ENCODE measurements at regions not wholly inside any gene's neighbourhood (a gene's known extent, or its start where the extent isn't known, plus 50 kb on each side); places are given as distances from the start of the nearest gene placed in this dataset.

DNA sequence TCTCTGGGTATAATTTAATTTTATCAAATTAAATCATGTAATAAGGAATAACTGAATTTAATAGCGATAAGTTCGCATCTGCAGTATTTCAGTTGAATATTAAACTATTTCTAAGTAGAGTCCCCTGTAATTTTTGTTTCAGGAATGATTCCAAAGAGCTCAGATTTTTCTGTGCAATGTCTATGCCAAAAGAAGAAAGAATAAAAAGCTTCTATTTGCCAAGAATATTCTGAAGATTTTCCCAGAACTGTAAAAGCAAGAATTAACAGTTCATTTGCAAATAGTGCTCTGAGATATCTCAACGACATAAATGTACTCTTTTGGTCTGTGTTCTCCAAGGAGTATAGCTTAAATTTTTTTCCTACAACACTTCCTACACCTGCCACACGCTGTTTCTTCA, 1242.8 kb upstream of the DIAPH2 start:
- DNase-seq (ENCODE audit: low spot score): no peak
- H3K36me3 ChIP-seq (ENCODE audit: control insufficient read depth in 4 of 4, insufficient read depth in 3 of 4, low read depth in 1 of 4, low read length in 3 of 4): no peaks in the 10 kb centered on the region
- no peak overlapping the region for H3K4me3 ChIP-seq (ENCODE audit: low read depth in 1 of 3, low read length in 3 of 3)
- no peak overlapping the region for H3K27ac ChIP-seq (ENCODE audit: low read depth in 1 of 2, low read length in 2 of 2)
- H3K9me3 ChIP-seq (ENCODE audit: control insufficient read depth in 4 of 4, low read length in 3 of 4): no peaks in the 10 kb centered on the region
- WGBS: 30% methylated on average over 4 of the region's 4 CpGs
- no peak overlapping the region for H3K9ac ChIP-seq (ENCODE audit: low read depth in 1 of 2, low read length in 2 of 2)
- no peaks in the 10 kb centered on the region for H3K27me3 ChIP-seq (ENCODE audit: control insufficient read depth in 4 of 4, insufficient read depth in 4 of 4, low read length in 3 of 4)
- no peak for TF ChIP-seq EGR1 (IDR thresholded peaks at IDR 0.05; ENCODE audit: low read depth in 2 of 2)
- TF ChIP-seq, protein P1, sequence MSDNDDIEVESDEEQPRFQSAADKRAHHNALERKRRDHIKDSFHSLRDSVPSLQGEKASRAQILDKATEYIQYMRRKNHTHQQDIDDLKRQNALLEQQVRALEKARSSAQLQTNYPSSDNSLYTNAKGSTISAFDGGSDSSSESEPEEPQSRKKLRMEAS (IDR thresholded peaks at IDR 0.05): no peak
- no peak for TF ChIP-seq YY1 (IDR thresholded peaks at IDR 0.05)
- no peak for TF ChIP-seq HNF4A (conservative IDR thresholded peaks at IDR 0.05)
- TF ChIP-seq, protein P2, sequence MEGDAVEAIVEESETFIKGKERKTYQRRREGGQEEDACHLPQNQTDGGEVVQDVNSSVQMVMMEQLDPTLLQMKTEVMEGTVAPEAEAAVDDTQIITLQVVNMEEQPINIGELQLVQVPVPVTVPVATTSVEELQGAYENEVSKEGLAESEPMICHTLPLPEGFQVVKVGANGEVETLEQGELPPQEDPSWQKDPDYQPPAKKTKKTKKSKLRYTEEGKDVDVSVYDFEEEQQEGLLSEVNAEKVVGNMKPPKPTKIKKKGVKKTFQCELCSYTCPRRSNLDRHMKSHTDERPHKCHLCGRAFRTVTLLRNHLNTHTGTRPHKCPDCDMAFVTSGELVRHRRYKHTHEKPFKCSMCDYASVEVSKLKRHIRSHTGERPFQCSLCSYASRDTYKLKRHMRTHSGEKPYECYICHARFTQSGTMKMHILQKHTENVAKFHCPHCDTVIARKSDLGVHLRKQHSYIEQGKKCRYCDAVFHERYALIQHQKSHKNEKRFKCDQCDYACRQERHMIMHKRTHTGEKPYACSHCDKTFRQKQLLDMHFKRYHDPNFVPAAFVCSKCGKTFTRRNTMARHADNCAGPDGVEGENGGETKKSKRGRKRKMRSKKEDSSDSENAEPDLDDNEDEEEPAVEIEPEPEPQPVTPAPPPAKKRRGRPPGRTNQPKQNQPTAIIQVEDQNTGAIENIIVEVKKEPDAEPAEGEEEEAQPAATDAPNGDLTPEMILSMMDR (IDR thresholded peaks at IDR 0.05; ENCODE audit: low read depth, low read length, missing input control): no peak
- TF ChIP-seq RAD21 (IDR thresholded peaks at IDR 0.05): no peak
- TF ChIP-seq, protein P3, sequence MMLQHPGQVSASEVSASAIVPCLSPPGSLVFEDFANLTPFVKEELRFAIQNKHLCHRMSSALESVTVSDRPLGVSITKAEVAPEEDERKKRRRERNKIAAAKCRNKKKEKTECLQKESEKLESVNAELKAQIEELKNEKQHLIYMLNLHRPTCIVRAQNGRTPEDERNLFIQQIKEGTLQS (IDR thresholded peaks at IDR 0.05): no peak
- no peak for TF ChIP-seq FOXA2 (IDR thresholded peaks at IDR 0.05)
- no peak for TF ChIP-seq NR2F2 (IDR thresholded peaks at IDR 0.05)
- no peak for TF ChIP-seq RXRA (IDR thresholded peaks at IDR 0.05)
- no peak for TF ChIP-seq HNF4G (IDR thresholded peaks at IDR 0.05)
- TF ChIP-seq GABPA (IDR thresholded peaks at IDR 0.05 in 1 of 2, conservative IDR thresholded peaks at IDR 0.05 in 1 of 2): no peak
- TF ChIP-seq FOXA1 (IDR thresholded peaks at IDR 0.05): no peak
- TF ChIP-seq, protein P4, sequence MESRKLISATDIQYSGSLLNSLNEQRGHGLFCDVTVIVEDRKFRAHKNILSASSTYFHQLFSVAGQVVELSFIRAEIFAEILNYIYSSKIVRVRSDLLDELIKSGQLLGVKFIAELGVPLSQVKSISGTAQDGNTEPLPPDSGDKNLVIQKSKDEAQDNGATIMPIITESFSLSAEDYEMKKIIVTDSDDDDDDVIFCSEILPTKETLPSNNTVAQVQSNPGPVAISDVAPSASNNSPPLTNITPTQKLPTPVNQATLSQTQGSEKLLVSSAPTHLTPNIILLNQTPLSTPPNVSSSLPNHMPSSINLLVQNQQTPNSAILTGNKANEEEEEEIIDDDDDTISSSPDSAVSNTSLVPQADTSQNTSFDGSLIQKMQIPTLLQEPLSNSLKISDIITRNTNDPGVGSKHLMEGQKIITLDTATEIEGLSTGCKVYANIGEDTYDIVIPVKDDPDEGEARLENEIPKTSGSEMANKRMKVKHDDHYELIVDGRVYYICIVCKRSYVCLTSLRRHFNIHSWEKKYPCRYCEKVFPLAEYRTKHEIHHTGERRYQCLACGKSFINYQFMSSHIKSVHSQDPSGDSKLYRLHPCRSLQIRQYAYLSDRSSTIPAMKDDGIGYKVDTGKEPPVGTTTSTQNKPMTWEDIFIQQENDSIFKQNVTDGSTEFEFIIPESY (IDR thresholded peaks at IDR 0.05): no peak
- TF ChIP-seq, protein P5, sequence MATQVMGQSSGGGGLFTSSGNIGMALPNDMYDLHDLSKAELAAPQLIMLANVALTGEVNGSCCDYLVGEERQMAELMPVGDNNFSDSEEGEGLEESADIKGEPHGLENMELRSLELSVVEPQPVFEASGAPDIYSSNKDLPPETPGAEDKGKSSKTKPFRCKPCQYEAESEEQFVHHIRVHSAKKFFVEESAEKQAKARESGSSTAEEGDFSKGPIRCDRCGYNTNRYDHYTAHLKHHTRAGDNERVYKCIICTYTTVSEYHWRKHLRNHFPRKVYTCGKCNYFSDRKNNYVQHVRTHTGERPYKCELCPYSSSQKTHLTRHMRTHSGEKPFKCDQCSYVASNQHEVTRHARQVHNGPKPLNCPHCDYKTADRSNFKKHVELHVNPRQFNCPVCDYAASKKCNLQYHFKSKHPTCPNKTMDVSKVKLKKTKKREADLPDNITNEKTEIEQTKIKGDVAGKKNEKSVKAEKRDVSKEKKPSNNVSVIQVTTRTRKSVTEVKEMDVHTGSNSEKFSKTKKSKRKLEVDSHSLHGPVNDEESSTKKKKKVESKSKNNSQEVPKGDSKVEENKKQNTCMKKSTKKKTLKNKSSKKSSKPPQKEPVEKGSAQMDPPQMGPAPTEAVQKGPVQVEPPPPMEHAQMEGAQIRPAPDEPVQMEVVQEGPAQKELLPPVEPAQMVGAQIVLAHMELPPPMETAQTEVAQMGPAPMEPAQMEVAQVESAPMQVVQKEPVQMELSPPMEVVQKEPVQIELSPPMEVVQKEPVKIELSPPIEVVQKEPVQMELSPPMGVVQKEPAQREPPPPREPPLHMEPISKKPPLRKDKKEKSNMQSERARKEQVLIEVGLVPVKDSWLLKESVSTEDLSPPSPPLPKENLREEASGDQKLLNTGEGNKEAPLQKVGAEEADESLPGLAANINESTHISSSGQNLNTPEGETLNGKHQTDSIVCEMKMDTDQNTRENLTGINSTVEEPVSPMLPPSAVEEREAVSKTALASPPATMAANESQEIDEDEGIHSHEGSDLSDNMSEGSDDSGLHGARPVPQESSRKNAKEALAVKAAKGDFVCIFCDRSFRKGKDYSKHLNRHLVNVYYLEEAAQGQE (IDR thresholded peaks at IDR 0.05): no peak
- no peak for TF ChIP-seq JUND (IDR thresholded peaks at IDR 0.05)
- no peak for TF ChIP-seq TAF1 (conservative IDR thresholded peaks at IDR 0.05)
- no peak for TF ChIP-seq SP1 (IDR thresholded peaks at IDR 0.05)
- no peaks in the 10 kb centered on the region for H3K4me1 ChIP-seq (ENCODE audit: control insufficient read depth in 4 of 4, insufficient read depth in 4 of 4, low read length in 3 of 4)
